Erythroblast (primary cell): ENCODE measurements at regions not wholly inside any gene's neighbourhood (a gene's known extent, or its start where the extent isn't known, plus 50 kb on each side); places are given as distances from the start of the nearest gene placed in this dataset.

Experiments
- GATA1 ChIP-seq: IDR thresholded peaks from 2 replicates; pipeline ENCODE4 v1.6.1; 2011; ENCODE audit warnings: low read depth, mild to moderate bottlenecking, control low read depth, low read length, moderate library complexity
- POLR2A ChIP-seq: IDR thresholded peaks from 2 replicates; pipeline ENCODE4 v1.6.1; 2011; ENCODE audit warnings: mild to moderate bottlenecking, low read length

GRCh38 chr4:177023951-177024350 lies 231.2 kb upstream of the VEGFC start:
- TF ChIP-seq POLR2A (no peak), GATA1 (no peak)
